ENCODE measurements at regions not wholly inside any gene's neighbourhood (a gene's known extent, or its start where the extent isn't known, plus 50 kb on each side); places are given as distances from the start of the nearest gene placed in this dataset.

GRCh38 chr11:116278076-116278475, 494.7 kb downstream of the BUD13 start:
- TF ChIP-seq, protein P1, sequence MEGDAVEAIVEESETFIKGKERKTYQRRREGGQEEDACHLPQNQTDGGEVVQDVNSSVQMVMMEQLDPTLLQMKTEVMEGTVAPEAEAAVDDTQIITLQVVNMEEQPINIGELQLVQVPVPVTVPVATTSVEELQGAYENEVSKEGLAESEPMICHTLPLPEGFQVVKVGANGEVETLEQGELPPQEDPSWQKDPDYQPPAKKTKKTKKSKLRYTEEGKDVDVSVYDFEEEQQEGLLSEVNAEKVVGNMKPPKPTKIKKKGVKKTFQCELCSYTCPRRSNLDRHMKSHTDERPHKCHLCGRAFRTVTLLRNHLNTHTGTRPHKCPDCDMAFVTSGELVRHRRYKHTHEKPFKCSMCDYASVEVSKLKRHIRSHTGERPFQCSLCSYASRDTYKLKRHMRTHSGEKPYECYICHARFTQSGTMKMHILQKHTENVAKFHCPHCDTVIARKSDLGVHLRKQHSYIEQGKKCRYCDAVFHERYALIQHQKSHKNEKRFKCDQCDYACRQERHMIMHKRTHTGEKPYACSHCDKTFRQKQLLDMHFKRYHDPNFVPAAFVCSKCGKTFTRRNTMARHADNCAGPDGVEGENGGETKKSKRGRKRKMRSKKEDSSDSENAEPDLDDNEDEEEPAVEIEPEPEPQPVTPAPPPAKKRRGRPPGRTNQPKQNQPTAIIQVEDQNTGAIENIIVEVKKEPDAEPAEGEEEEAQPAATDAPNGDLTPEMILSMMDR (conservative IDR thresholded peaks at IDR 0.05; ENCODE audit: low read depth in 2 of 2), result no peak
- TF ChIP-seq POLR2AphosphoS5 (IDR thresholded peaks at IDR 0.05; ENCODE audit: low read depth) (no peak), EZH2 (IDR thresholded peaks at IDR 0.05; ENCODE audit: low read depth, unreplicated experiment) (no peak), ZNF114 (CRISPR knock-in tag; IDR thresholded peaks at IDR 0.05) (no peak)
